ENCODE measurements at regions not wholly inside any gene's neighbourhood (a gene's known extent, or its start where the extent isn't known, plus 50 kb on each side); places are given as distances from the start of the nearest gene placed in this dataset.
"Not testable (repeated sequence)": the region's sequence is repeated elsewhere in the genome, so short reads cannot be mapped to it uniquely, and the experiment has no call there.

DNA sequence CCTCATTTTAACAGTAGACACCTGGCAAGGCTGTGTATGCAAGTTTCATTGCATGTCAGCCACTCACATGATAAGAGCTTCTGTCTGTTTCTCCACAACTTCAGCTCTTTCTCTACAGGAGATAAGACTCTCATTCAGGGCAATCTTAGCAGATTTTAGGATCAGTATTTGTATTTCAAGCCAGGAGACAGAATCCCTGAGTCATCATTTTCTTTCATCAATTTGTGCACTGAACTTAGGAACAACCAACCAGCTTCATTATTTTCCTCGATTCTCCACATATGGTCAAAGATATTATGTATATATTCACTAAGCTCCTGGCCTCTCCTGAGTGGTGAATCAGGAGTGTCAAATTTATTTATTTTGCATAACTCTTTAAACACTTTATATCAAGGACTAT lies 181.8 kb upstream of the CCNH start:
- DNase-seq: no peak

DNA sequence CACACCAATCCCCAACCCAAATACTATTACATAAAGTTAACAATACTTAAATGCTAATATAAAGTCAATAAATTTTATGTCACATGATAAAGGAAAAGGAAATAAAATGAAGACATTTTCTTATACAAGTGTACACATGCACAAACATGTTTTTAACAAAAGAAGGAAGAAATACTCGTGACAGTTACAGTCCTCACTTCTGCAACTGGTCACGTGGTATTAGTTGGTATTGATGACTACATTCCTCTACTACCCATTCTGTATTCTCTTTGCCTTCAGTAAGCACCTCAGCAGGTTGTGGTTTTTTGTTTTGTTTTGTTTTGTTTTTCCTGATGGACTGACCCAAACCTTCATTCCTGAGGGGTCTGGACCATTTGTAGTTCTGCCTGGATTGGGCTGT lies 176.9 kb upstream of the CCNH start:
- DNase-seq: no peak

DNA sequence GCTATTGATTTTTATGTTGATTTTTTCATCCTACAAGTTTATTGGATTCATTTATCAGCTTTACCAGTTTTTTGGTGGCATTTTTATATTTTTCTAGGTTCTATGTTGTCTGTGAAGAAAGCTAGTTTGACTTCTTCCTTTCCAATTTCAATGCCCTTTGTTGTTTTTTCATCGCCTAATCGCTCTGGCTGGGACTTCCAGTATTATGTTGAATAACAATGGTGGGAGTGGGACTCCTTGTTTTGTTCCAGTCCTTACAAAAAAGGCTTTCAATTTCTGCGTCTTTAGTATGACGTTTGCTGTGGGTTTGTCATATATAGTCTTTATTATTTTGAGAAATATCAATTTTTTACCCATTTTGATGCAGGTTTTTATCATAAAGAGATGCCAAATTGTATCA lies 175.6 kb upstream of the CCNH start:
- DNase-seq: no peak

DNA sequence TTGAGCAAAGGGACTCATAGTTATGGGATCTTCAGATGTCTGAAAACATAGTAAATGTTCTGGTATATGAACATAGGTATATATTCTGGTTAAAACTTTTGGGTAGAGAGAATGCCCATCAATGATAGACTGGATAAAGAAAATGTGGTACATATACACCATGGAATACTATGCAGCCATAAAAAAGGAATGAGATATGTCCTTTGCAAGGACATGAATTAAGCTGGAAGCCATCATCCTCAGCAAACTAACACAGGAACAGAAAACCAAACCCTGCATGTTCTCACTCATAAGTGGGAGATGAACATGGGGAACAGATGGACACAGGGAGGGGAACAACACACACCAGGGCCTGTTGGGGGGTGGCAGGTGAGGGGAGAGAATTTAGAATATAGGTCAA lies 171.0 kb upstream of the CCNH start:
- DNase-seq: not testable (repeated sequence)

DNA sequence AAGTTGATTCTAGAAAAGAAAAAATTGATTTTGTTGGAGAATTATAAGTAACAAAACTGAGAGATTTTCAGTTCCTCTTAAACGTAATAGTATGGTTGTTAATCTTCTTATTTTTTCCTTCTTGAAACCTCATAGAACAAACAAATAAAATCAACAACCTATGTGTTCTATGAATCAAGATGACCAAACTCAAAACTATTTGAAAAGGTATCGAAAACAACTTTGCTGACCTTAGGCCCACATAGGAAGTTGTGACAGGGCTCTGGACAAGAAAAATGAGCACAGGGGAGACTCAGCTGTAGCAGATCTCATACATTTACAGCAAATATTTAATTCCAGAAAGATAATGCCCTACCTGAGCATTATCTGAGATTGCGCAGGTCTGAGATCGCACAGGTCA lies 169.4 kb upstream of the CCNH start:
- no peak for DNase-seq

DNA sequence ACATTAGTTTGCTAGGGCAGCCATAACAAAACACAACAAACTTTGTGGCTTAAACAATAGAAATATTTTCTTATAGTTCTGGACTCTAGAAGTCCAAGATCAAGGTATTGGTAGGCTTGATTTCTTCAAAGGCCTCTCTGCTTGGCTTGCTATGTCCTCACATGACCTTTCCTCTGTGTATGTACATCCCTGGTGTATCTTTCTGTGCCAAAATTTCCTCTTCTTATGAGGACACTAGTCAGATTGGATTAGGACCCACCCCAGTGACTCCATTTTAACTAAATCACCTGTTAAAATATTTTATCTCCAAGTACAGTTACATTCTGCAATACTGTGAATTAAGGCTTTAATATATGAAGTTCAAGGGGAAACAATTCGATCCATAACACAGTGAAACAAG lies 168.9 kb upstream of the CCNH start:
- DNase-seq: no peak

DNA sequence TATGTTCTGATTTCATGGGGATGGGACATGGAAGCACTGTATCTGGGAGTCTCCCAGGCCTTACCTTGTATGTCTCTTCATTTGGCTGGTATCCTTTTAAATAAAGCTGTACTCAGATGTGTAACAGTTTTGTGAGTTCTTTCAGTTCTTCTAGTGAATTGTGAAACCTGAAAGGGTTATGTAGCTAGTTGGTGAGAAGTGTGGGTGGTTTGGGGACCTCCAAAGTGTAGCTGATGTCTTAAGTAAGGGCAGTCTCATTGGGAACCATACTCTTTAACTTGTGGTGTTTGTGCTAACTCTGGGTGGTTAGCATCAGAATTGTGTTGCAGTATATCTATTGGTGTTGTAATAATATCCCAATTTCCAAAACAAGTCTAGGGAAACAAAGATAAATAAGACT lies 166.9 kb upstream of the CCNH start:
- no peak for DNase-seq

DNA sequence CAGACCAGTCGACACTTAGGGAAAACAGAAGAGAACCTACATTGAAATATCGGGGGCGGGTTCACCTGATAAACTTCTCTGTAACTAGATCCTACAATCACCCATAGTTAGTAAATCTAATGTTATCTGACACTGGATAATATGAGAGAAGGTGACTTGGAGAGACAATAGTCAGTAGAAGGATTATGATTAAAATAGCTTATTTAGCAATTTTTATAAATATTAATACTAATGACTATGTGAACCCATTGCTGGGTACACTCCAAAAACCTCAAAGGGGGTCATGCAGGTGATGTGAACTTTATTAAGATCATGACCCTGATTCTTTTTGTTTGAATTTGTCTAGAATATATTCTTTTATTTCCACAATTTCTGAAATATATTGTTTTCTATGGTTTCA lies 164.1 kb upstream of the CCNH start:
- DNase-seq: no peak

DNA sequence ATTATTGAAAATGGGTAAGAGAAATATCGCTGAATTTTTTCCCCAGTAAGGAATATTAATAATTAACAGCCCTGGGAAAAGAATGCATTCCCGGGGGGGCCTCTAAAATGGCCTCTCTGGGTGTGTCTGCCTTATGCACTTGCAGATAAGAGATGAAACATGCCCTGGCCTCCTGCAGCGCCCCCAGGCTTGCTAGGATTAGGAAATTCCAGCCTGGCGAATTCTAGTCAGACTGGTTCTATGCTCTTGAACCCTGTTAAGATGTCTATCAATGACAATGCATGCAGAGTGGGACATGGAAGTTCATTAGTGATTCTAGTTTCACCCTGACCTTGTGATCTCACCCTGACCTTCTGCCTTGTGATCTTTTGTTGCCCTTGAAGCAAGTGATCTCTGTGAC lies 163.6 kb upstream of the CCNH start:
- not testable (repeated sequence) for DNase-seq

DNA sequence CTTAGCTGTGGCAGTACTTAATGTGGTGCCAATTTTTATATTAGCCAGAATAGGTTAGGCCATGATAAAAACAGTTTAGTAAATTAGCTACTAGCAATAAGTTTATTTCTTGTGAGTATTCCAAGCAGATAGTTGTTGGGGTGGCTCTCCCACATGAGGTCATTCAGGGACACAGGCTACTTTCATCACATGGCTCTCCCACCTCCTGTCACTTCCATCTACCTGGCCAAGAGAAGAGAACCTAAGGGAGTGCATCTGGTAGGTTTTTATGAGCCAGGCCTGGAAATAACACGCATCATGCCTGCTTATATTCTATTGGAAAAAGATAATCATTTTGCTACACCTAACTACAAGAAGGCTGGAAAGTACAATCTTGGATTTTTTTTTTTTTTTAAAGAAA lies 161.4 kb upstream of the CCNH start:
- no peak for DNase-seq

DNA sequence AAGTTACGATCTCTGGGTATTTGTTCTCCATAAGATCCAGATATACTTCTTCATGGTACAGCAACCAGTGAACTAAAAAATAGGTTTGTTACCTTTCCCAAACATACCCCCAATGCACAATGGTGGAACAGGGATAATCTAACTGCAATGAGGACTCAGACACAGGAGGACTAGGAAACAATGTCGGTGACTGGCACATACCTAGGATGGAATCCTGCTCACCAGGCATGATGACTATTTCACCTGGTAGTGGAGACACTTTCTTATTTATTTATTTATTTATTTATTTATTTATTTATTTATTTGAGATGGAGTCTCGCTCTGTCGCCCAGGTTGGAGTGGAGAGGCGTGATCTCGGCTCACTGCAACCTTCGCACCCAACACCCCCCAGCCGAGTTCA lies 159.9 kb upstream of the CCNH start:
- no peak for DNase-seq

DNA sequence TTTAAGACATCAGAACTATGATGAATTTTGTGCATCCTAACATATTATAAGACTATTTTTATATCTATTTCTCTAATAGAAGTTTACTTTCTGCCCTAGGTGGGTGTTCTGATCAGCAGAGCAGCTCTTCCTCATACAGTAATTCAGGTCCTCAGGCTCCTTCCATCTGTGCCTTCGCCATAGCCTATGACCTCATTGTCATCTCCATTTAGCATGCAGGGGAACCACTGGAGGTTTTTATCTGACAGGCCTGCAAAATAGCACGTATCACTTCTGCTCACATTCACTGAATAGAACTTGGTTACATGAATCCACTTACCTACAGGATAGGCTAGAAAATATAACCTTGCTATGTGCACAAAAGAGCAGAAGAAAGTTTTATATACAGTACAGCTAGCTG lies 159.4 kb upstream of the CCNH start:
- DNase-seq: no peak

DNA sequence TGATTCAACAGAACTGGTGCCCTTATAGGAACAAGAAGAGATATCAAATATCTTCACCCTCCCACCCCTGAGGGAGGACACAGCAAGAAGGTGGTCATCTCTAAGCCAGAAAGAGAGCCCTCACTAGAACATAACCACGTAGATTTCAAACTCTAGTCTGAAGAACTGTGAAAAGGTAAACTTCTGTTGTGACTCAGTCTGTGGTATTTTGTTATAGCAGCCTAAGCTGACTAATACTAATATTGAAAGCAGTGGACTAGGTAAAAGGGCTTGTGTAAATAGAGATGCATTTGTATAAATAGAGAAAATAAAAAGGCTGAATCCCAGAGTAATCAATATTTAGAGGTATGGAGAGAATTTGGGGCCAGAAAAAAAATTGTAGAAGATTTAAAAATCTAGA lies 157.6 kb upstream of the CCNH start:
- DNase-seq: no peak

DNA sequence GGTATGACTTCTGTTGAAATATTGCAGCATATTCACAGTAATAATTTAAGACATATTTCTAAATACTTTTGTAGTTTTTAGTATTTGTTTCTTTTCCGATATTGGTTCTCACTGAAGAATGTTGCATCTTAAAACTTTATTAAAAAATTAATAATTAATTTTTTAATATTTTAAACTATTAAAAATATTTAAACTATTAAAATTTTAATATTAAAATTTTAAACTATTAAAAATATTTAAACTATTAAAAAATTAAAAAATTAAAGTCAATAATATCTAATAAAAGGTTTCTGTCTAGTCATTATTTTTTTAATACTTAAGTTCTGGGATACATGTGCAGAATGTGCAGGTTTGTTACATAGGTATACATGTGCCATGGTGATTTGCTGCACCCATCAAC lies 149.3 kb upstream of the CCNH start:
- DNase-seq: no peak

DNA sequence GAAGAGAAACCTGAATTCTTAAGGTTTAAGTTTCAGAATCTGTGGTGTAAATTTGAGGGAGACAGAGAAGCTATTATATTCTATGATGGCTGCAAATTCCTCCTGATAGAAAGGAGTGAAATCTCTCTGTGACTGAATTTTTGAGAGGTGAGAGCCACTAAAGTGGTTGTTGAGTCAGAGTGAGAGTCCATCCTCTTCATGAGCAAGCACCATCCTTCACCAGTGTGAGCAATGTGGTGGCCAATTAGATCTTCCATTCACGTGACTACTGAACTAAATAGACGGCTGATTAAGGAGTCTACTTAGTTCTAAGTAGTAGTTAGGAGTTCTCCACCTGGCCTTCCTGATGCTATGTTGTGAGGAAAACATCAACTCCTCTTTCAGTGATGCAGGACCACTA lies 147.8 kb upstream of the CCNH start:
- no peak for DNase-seq

DNA sequence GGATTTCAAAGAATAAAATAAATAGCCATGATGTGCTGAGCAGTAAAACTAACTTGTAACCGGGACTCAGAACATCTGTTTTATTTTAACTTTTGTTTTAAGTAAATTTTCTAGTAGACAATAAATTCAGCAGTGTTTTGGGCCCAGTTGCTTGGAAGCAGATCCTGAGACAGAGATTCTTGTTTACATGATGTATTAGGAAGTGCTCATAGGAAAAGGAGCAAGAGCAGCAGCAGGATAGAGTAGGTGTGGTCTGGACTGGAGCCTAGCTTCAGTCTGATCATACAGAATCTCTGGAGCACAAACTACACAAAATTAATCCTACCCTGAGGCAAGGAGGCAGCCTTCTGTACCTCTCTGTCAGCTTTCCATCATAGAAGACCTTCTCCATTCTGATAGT lies 139.2 kb upstream of the CCNH start:
- no peak for DNase-seq

DNA sequence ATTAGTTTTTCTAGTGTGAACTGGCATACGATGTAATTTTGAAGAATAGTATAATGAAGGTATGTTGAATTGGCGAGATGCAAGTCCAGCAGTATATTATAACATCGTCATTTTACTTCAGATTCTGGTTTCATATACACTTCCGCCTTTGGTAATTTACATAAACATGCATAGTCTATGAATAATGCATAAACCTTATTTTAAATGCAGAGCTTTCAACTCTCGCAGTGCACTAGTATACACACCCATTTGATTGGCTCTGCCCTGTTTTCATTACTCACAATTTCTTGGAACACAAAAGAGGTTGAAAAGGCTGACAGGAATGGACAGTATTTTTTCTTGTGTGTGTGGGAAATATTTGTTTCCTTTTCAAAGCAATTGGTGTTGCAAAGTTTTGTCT lies 128.9 kb upstream of the CCNH start:
- DNase-seq: no peak

DNA sequence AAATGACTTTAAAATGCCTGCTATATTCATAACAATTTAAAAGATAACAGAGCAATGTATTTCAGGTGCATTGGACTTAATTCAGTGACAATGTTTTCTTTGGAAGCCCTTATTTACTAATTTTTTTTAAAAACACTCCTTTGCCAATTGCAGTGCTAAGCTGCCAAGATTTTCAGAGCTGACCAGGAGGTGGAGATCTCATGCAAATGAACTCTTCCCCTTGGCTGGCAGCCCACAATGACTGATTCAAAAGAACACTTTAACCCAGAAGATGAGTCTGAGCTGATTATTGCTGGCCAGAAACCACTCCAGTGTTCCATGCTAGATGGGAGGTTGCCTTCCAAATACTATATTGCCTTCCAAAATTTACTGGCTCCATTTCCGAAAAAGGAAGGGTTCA lies 128.3 kb upstream of the CCNH start:
- peak; percentile 46 for DNase-seq

DNA sequence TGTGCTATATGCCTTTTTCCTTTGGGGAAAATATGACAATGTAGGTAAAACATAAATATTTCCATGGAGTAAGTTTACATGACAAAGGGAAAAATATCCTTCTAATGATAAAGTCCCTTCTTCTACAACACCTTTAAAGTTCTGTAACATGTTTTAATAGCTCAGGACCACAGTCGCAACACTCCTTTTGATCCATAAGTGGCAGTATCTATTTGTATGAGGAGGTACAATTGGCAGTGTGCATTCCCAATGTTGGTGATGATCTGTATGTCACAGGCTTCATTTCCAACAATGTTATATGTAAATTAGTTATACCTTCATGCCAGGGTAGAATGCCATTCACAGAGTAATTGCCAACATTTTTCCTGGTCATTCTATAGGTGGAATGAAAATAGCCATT lies 127.1 kb upstream of the CCNH start:
- no peak for DNase-seq

DNA sequence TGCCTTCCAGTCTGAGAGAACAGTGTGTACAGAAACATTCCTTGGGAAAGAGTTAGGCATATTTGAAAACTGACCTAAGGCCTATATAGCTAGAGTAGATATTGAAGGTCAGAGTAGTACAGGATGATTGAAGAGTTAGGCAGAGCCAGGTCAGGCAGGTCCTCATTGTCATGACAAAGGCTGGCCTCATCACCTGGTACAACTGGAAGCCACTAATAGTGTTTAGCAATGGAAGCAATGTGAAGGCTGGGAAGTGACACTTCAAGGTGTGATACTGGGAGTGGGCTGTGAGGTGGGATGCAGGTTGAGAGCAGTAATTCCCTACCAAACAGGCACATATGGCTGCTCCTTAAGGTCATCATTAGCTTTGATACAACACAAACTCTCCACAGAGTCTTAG lies 123.6 kb upstream of the CCNH start:
- no peak for DNase-seq

DNA sequence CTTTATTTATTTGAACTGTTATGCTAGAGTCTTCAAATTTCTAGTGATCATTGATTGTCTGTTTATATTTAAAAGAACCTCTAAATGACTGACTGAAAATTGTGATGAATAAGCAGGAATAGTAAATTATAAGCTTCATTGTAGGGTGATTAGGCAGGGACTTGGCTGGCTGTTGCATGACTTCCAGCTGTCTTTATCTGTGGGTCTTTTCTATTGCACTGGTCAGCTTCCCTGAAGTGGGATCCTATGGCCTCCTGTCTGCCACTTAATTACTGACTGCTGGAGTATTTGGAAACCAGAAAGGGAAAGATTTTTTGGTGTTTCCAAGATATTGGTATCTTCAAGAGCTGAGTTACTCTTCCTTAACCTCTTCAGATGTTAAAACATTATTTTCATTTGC lies 123.0 kb upstream of the CCNH start:
- DNase-seq: no peak

DNA sequence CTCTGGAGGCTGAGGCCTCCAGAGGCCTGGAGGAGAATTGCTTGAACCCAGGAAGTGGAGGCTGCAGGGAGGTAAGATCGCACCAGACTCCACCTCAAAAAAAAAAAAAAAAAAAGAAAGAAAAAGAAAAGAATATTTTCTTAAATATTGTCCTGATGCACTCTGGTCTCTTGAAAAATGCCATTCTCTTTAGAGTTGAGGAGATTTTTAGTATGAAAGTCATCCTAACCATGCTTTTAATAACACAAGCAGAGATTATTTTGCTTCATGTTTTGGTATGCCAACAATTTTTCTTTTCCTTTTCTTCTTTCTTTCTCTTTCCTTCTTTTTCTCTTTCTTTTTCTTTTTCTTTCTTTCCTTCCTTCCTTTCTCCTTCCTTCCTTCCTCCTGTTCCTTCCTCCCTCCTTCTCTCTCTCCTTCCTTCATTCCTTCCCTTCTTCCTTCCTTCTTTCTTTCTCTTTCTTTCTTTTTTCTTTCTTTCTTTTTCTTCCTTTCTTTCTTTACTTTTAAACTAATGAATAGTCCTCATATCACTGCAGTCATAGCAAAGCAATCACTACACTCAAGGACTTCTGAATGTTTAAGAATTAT lies 116.9 kb upstream of the CCNH start:
- no peak for DNase-seq

DNA sequence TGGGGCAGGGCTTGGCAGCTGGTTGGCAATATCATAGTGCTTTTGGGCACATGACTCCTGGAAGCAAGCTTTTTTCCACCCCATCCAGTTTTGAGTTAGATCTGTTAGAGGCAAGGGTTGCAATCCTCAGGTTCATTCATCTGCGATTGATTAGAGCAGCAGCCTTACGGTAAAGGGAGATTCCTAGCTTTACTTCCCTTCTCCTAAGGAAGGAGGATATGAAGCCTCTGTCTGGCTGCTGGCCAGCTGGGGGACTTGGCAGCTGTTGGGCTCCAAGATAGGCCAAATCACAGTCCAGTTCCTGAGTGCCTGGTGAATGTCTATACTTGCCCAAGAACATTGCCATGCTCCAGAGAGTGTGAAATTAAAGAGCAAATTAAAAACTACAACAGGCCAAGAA lies 113.4 kb upstream of the CCNH start:
- no peak for DNase-seq

DNA sequence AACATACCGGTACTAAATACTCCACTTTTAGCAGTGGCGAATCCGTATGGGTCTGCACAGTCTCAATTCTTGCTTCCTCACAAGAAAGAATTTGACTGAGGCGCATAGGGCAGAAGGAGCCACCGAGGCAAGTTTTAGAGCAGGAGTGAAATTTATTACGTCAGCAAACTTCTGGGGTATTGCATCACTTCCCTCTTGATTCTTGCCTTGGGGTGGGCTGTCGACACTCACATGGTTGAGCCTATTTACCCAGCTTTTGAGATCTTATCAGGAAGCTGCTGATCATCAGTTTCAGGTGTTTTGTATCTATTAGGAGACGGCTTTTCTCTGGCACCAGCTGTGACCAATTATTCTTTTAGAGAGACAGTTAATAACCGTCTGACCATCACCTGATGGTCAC lies 111.5 kb upstream of the CCNH start:
- DNase-seq: no peak

DNA sequence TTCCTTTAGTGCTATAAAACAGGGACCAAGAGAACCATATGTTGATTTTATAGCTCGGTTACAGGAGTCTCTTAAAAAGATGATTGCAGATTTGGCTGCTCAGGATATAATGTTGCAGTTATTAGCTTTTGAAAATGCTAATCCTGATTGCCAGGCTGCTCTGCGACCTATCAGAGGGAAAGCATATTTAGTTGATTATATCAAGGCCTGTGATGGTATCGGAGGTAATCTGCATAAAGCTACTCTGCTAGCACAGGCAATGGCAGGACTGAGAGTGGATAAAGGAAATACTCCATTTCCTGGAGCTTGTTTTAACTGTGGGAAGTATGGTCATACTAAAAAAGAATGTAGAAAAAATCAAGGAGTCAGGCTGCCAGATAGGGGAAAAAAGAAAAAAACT lies 99.0 kb upstream of the CCNH start:
- DNase-seq: not testable (repeated sequence)

DNA sequence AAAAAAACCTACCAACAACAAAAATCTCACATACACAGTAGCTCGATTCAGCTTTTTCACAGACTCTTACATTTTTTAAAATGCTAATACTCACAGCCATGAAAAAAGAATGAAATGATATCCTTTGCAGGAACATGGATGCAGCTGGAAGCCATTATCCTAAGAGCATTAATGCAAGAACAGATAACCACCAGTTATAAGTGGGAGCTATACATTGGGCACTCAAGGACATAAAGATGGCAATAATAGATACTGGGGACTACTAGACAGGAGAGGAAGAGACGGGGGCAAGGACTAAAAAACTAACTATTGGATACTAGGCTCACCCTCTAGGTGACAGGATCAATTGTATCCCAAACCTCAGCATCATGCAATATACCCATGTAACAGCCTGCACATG lies 90.3 kb upstream of the CCNH start:
- no peak for DNase-seq
